IPS-18a (cell line): ENCODE measurements at regions not wholly inside any gene's neighbourhood (a gene's known extent, or its start where the extent isn't known, plus 50 kb on each side); places are given as distances from the start of the nearest gene placed in this dataset.

ENCODE experiments used
- H3K27ac ChIP-seq: one replicate; pipeline ENCODE4 v1.5.1; 2013; ENCODE audit warnings: low read length
- H3K27me3 ChIP-seq: one replicate; pipeline ENCODE4 v1.6.1; 2013; ENCODE audit warnings: mild to moderate bottlenecking, low read length; ENCODE audit not compliant: control insufficient read depth, insufficient read depth
- H3K36me3 ChIP-seq: one replicate; pipeline ENCODE4 v1.6.1; 2013; ENCODE audit warnings: low read depth, low read length; ENCODE audit not compliant: control insufficient read depth
- H3K4me1 ChIP-seq: one replicate; pipeline ENCODE4 v1.6.1; 2013; ENCODE audit warnings: low read depth, low read length; ENCODE audit not compliant: control insufficient read depth
- H3K4me3 ChIP-seq: one replicate; pipeline ENCODE4 v1.5.1; 2013; ENCODE audit warnings: low read length
- H3K9ac ChIP-seq: one replicate; pipeline ENCODE4 v1.6.1; 2013; ENCODE audit warnings: mild to moderate bottlenecking, low read length, moderate library complexity
- H3K9me3 ChIP-seq: one replicate; pipeline ENCODE4 v1.6.1; 2013; ENCODE audit warnings: low read depth, low read length; ENCODE audit not compliant: control insufficient read depth

- H3K9ac ChIP-seq: no peak overlapping the region
- no peaks in the 10 kb centered on the region for H3K36me3 ChIP-seq
- H3K9me3 ChIP-seq: no peaks in the 10 kb centered on the region
- H3K27ac ChIP-seq: no peak overlapping the region
- H3K4me3 ChIP-seq: no peak overlapping the region
- H3K4me1 ChIP-seq: peaks cover 8% of the 10 kb centered on the region
- H3K27me3 ChIP-seq: no peaks in the 10 kb centered on the region
These were observed 158.2 kb upstream of the RUNX1 start for GRCh38 chr21:35207322-35207721.

- H3K27me3 ChIP-seq: no peaks in the 10 kb centered on the region
- H3K4me1 ChIP-seq: peaks cover 8% of the 10 kb centered on the region
- H3K4me3 ChIP-seq: no peak overlapping the region
- no peaks in the 10 kb centered on the region for H3K9me3 ChIP-seq
- no peak overlapping the region for H3K27ac ChIP-seq
- no peaks in the 10 kb centered on the region for H3K36me3 ChIP-seq
- H3K9ac ChIP-seq: no peak overlapping the region
These were observed 157.3 kb upstream of the RUNX1 start for GRCh38 chr21:35206141-35207125.

GRCh38 chr21:35204850-35205541 is 155.9 kb upstream of the RUNX1 start:
- Histone ChIP-seq H3K4me3 (no peak overlapping the region), H3K9me3 (no peaks in the 10 kb centered on the region), H3K27ac (no peak overlapping the region), H3K9ac (no peak overlapping the region), H3K36me3 (no peaks in the 10 kb centered on the region), H3K27me3 (no peaks in the 10 kb centered on the region), H3K4me1 (peaks cover 8% of the 10 kb centered on the region)

- H3K36me3 ChIP-seq: no peaks in the 10 kb centered on the region
- no peaks in the 10 kb centered on the region for H3K27me3 ChIP-seq
- no peak overlapping the region for H3K9ac ChIP-seq
- no peak overlapping the region for H3K4me3 ChIP-seq
- peaks cover 8% of the 10 kb centered on the region for H3K4me1 ChIP-seq
- H3K27ac ChIP-seq: no peak overlapping the region
- H3K9me3 ChIP-seq: no peaks in the 10 kb centered on the region
These were observed 155.0 kb upstream of the RUNX1 start for GRCh38 chr21:35204125-35204524.

- Histone ChIP-seq H3K27ac (no peak overlapping the region), H3K27me3 (no peaks in the 10 kb centered on the region), H3K9ac (no peak overlapping the region), H3K4me3 (no peak overlapping the region), H3K36me3 (no peaks in the 10 kb centered on the region), H3K9me3 (no peaks in the 10 kb centered on the region), H3K4me1 (peaks cover 8% of the 10 kb centered on the region)
These were observed 154.2 kb upstream of the RUNX1 start for GRCh38 chr21:35203093-35203977.

- Histone ChIP-seq H3K36me3 (no peaks in the 10 kb centered on the region), H3K4me1 (peaks cover 8% of the 10 kb centered on the region), H3K27ac (no peak overlapping the region), H3K27me3 (no peaks in the 10 kb centered on the region), H3K4me3 (no peak overlapping the region), H3K9me3 (no peaks in the 10 kb centered on the region), H3K9ac (no peak overlapping the region)
These were observed 153.3 kb upstream of the RUNX1 start for GRCh38 chr21:35202431-35202830.

GRCh38 chr21:35201799-35202198 is 152.7 kb upstream of the RUNX1 start:
- H3K27ac ChIP-seq: no peak overlapping the region

GRCh38 chr21:35201288-35201687 is 152.2 kb upstream of the RUNX1 start:
- Histone ChIP-seq H3K9ac (no peak overlapping the region), H3K27me3 (no peaks in the 10 kb centered on the region), H3K27ac (no peak overlapping the region), H3K36me3 (no peaks in the 10 kb centered on the region), H3K4me3 (no peak overlapping the region), H3K9me3 (no peaks in the 10 kb centered on the region), H3K4me1 (peaks cover 5% of the 10 kb centered on the region)

More at GRCh38 chr21:35201799-35202198, 152.7 kb upstream of the RUNX1 start:
- H3K27me3 ChIP-seq: no peaks in the 10 kb centered on the region
- H3K9me3 ChIP-seq: no peaks in the 10 kb centered on the region
- peaks cover 8% of the 10 kb centered on the region for H3K4me1 ChIP-seq
- no peaks in the 10 kb centered on the region for H3K36me3 ChIP-seq
- H3K4me3 ChIP-seq: no peak overlapping the region
- no peak overlapping the region for H3K9ac ChIP-seq

GRCh38 chr21:35199733-35200015 is 150.6 kb upstream of the RUNX1 start:
- Histone ChIP-seq H3K27ac (no peak overlapping the region), H3K9me3 (no peaks in the 10 kb centered on the region), H3K9ac (no peak overlapping the region), H3K4me1 (no peaks in the 10 kb centered on the region), H3K27me3 (no peaks in the 10 kb centered on the region), H3K4me3 (no peak overlapping the region), H3K36me3 (no peaks in the 10 kb centered on the region)

GRCh38 chr21:35198982-35199732 is 150.1 kb upstream of the RUNX1 start:
- Histone ChIP-seq H3K27me3 (no peaks in the 10 kb centered on the region), H3K36me3 (no peaks in the 10 kb centered on the region), H3K27ac (no peak overlapping the region), H3K9ac (no peak overlapping the region), H3K9me3 (no peaks in the 10 kb centered on the region), H3K4me3 (no peak overlapping the region), H3K4me1 (no peaks in the 10 kb centered on the region)

GRCh38 chr21:35198565-35198964 is 149.5 kb upstream of the RUNX1 start:
- Histone ChIP-seq H3K9ac (no peak overlapping the region), H3K36me3 (no peaks in the 10 kb centered on the region), H3K9me3 (no peaks in the 10 kb centered on the region), H3K27ac (no peak overlapping the region), H3K27me3 (no peaks in the 10 kb centered on the region), H3K4me1 (no peaks in the 10 kb centered on the region), H3K4me3 (no peak overlapping the region)
